Right lobe of liver (tissue), 6 donors: ENCODE measurements at regions not wholly inside any gene's neighbourhood (a gene's known extent, or its start where the extent isn't known, plus 50 kb on each side); places are given as distances from the start of the nearest gene placed in this dataset.

Source experiments
- ATAC-seq, 4 donors: fragments of 200-7000 bp; cut with Tn5 transposase; one replicate each; pipeline ENCODE4 v1.9.1; 2020; ENCODE audit warnings: mild to moderate bottlenecking in 4 of 4, moderate library complexity in 4 of 4
- DNase-seq, 3 donors: peaks; one replicate each; pipeline ENCODE4 v3.0.0-alpha.2; 2020
- H3K27ac ChIP-seq, 3 donors: fragments of 200-600 bp; one replicate each; pipeline ENCODE4 v1.8.0; 2022
- H3K27me3 ChIP-seq, 2 donors: fragments of 200-600 bp; one replicate each; pipeline ENCODE4 v1.8.0; 2022
- H3K36me3 ChIP-seq, 4 donors: fragments of 200-600 bp; sonication (generic) in 1 of 4; one replicate each; pipeline versions ENCODE4 v1.5.1 to v1.8.0; 2017 to 2022; ENCODE audit warnings: control low read depth in 1 of 4
- H3K4me1 ChIP-seq, 4 donors: fragments of 200-600 bp; sonication (generic) in 1 of 4; one replicate each; pipeline versions ENCODE4 v1.5.1 to v1.8.0; 2017 to 2022; ENCODE audit warnings: control low read depth in 1 of 4
- H3K4me3 ChIP-seq, 3 donors: fragments of 200-600 bp; one replicate each; pipeline ENCODE4 v1.8.0; 2022
- H3K9me3 ChIP-seq, 4 donors: fragments of 200-600 bp; sonication (generic) in 1 of 4; one replicate each; pipeline versions ENCODE4 v1.5.1 to v1.8.0; 2017 to 2022; ENCODE audit warnings: control low read depth in 1 of 4
- CTCF ChIP-seq, 4 donors: fragments of 200-600 bp in 3 of 4; fragments of 450-650 bp in 1 of 4; IDR thresholded peaks; one replicate each; pipeline versions ENCODE4 v1.5.1 to v1.8.0; 2016 to 2022; ENCODE audit warnings: antibody characterized with exemption in 4 of 4, mild to moderate bottlenecking in 2 of 4
- POLR2A ChIP-seq: fragments of 450-650 bp; IDR thresholded peaks from one replicate; pipeline ENCODE4 v1.6.1; 2017; ENCODE audit warnings: antibody characterized with exemption, mild to moderate bottlenecking
- WGBS: methylation state at CpG from one replicate; pipeline ENCODE4 v1.1.6; 2018; ENCODE audit warnings: low coverage, low lambda C conversion rate; ENCODE audit not compliant: insufficient coverage; ENCODE audit errors: missing lambda C conversion rate; 5-methylcytosine and 5-hydroxymethylcytosine counted together
- intact Hi-C, 2 donors: fragments of 100-400 bp; cut with DNase I; formaldehyde crosslinking; loops; one replicate each; pipeline versions ENCODE4 v1.11.2 to v1.14.1; 2022
- donor health status: DM: no; HTN: yes; CAD: no.
- donor health status: DM: no; HTN: no; CAD: no.
- donor health status: DM: no; HTN: no; CAD: no.
- donor health status: DM: no; HTN: yes; CAD: no.
- donor health status: DM: no; HTN: yes; CAD: no.

GRCh38 chr13:30824651-30825050 is 81.4 kb upstream of the MEDAG start:
- ATAC-seq, result peak; percentile 49 to 83 (median 62)

GRCh38 chr13:30826911-30827577 is 79.0 kb upstream of the MEDAG start:
- no peak for ATAC-seq

More at GRCh38 chr13:30824651-30825050, 81.4 kb upstream of the MEDAG start:
- H3K36me3 ChIP-seq, result no peaks in the 10 kb centered on the region
- intact Hi-C loops, result no loop called here
- H3K27me3 ChIP-seq, result no peaks in the 10 kb centered on the region
- no peak overlapping the region for H3K4me3 ChIP-seq
- no peaks in the 10 kb centered on the region for H3K4me1 ChIP-seq
- no peaks in the 10 kb centered on the region for H3K9me3 ChIP-seq
- peak overlapping the region in 1 of 3 donors; percentile 24 for H3K27ac ChIP-seq
- 12% methylated on average over 7 of the region's 10 CpGs for WGBS
- DNase-seq, result no peak
- TF ChIP-seq POLR2A, result no peak
- no peak for TF ChIP-seq CTCF (IDR thresholded peaks at IDR 0.05)

GRCh38 chr13:30827578-30827925 is 78.5 kb upstream of the MEDAG start:
- intact Hi-C loops, result no loop called here
- Histone ChIP-seq H3K36me3 (no peaks in the 10 kb centered on the region), H3K4me1 (peaks cover 0 to 3% (median 0%) of the 10 kb centered on the region in 4 donors), H3K9me3 (no peaks in the 10 kb centered on the region), H3K4me3 (no peak overlapping the region), H3K27ac (no peak overlapping the region), H3K27me3 (no peaks in the 10 kb centered on the region)
- TF ChIP-seq CTCF (IDR thresholded peaks at IDR 0.05) (no peak), POLR2A (no peak)
- WGBS, result 86% methylated on average over 3 of the region's 3 CpGs
- no peak for ATAC-seq
- no peak for DNase-seq

More at GRCh38 chr13:30826911-30827577, 79.0 kb upstream of the MEDAG start:
- H3K4me1 ChIP-seq, result peaks cover 0 to 2% (median 0%) of the 10 kb centered on the region in 4 donors
- intact Hi-C loops, result no loop called here
- DNase-seq, result no peak
- H3K36me3 ChIP-seq, result no peaks in the 10 kb centered on the region
- TF ChIP-seq CTCF (IDR thresholded peaks at IDR 0.05), result no peak
- no peak for TF ChIP-seq POLR2A
- H3K9me3 ChIP-seq, result no peaks in the 10 kb centered on the region
- 90% methylated on average over 3 of the region's 15 CpGs for WGBS
- H3K27me3 ChIP-seq, result no peaks in the 10 kb centered on the region
- H3K4me3 ChIP-seq, result no peak overlapping the region
- H3K27ac ChIP-seq, result no peak overlapping the region

- no peaks in the 10 kb centered on the region for H3K36me3 ChIP-seq
- peaks cover 0 to 3% (median 0%) of the 10 kb centered on the region in 4 donors for H3K4me1 ChIP-seq
- intact Hi-C loops, result no loop called here
- 50% methylated on average over 1 of the region's 2 CpGs for WGBS
- H3K4me3 ChIP-seq, result no peak overlapping the region
- no peaks in the 10 kb centered on the region for H3K9me3 ChIP-seq
- ATAC-seq, result no peak
- DNase-seq, result no peak
- H3K27ac ChIP-seq, result no peak overlapping the region
- TF ChIP-seq CTCF (IDR thresholded peaks at IDR 0.05) (no peak), POLR2A (no peak)
- no peaks in the 10 kb centered on the region for H3K27me3 ChIP-seq
Observed at GRCh38 chr13:30829145-30829832, 76.8 kb upstream of the MEDAG start.
